NCI-H1436 treated with DMSO at 0.1 percent for 48 hours (cell line): ENCODE measurements at regions not wholly inside any gene's neighbourhood (a gene's known extent, or its start where the extent isn't known, plus 50 kb on each side); places are given as distances from the start of the nearest gene placed in this dataset.

Experiments used
- DNase-seq: peaks from one replicate; lab custom pipeline; 2025; lab: John Stamatoyannopoulos, UW

GRCh38 chr2:8086796-8087479 lies 594.9 kb upstream of the ID2 start:
- DNase-seq: no peak

GRCh38 chr2:8087480-8087840 lies 594.4 kb upstream of the ID2 start:
- no peak for DNase-seq

DNA sequence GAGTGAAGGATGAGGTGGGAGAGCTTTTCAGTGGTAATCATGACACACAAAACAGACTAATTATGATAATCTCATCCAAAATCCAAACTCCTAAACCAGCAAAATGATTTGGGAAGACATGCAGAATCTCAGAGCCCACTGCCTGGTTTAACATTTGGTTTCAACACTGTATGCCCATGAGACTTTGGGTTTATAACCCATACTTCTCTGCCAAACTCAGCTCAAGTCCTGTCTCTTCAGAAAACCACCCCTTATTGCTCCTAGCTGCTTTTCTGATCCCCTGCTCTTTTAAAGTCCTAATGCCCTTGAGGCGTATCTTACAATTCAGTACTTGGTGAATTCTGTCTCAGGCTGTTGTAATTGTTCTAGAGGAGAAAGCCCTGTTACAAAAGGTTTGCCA lies 593.0 kb upstream of the ID2 start:
- DNase-seq: no peak

DNA sequence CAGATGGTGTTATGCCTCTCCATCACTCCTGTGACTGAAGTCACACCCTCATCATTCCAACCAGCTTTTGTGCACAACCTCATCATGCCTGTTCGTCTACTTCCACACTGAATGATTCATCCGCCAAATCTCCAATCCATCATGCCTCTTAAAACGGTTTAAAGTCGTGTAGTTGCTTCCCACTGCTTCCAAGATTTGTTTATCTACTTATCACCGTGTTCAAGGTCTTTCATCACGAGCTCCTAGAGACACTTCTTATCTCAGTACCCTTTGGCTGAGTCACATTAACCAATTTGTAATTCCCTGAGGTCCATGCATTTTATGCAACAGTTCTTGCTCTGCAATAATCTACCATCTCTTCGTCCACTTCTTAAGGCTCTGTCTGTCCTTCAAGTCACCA lies 592.3 kb upstream of the ID2 start:
- no peak for DNase-seq

DNA sequence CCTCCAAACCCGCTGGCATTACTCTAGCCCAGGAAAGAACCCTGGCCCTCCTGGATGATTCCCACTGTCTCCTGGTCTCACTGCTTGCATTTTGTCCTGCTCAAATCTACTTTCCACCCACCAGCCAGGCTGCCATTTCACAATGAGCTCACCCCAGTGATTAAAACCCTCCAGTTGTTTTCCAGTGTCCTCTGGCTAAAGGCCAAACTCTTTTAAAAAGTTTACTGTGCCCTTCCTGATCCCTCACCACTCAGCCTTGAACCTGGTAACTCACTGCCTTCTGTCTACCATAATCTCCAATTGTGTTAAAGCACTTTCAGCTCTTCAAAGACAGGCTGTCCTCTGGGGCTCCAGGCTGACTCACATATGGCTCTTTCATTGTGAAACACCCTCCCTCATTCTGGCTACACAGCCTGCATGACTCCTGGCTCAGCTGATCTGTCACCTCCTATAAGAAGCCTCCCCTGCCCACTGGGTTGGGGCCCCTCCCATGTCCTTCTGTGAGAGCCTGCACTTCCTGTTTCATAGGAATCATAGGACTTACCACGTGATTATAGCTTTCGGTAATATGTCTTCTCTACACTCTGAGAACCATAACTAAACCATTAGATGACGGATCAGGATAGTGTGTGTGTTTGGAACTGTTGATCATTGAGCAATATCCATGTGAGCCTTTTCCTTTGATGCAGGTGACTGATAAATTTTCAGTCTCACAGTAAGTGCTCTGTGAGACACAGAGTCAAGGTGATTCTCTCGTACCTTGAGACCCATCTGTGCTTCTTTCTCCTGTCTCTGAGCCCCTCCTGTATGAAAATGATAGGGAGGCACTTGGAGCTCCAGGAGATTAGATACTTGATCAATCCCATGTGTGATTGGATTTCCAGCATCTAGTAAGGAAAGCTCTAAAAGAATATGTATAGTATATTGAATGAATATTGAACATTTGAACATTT lies 590.8 kb upstream of the ID2 start:
- DNase-seq: peak; percentile 36

- no peak for DNase-seq
These were observed 587.3 kb upstream of the ID2 start for GRCh38 chr2:8094526-8094925.

- no peak for DNase-seq
These were observed 585.9 kb upstream of the ID2 start for GRCh38 chr2:8095978-8096377.

DNA sequence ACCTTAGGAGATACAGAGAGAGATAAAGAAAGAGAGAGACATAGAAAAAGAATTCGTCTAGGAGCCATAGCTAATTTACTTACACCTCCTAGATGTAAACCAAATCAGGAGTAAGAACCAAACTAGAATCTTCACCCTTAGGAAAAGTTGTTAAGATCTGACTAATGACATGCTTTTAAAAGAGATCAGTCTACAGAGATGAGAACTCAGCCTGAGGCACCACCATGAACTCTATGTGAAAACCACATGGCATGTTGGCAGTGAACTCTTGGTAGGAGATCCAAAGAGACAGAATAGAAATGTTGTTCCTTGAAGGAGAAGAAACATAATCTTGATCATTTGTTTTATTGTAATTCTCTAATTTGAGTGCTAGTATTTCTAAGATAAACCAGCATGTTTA lies 585.4 kb upstream of the ID2 start:
- DNase-seq: no peak

- no peak for DNase-seq
These were observed 583.2 kb upstream of the ID2 start for GRCh38 chr2:8098476-8099266.

DNA sequence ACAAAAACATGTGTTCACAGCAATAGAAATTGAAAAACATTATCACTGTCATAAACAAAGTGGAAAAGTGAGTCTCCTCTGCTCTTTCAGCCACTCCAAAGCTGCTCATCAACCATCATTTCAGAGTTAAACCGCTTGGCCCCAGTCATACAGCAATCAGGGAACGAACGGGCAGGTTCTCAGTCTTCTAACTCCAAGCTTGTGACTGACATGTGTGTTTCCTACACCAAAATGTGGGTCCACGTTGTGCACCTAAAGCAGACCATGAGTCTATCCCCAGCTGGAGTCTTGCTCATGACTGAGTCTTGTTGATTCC lies 582.6 kb upstream of the ID2 start:
- DNase-seq: no peak

- DNase-seq: no peak
These were observed 580.1 kb upstream of the ID2 start for GRCh38 chr2:8101614-8102277.

GRCh38 chr2:8102470-8102869 lies 579.4 kb upstream of the ID2 start:
- DNase-seq: no peak

DNA sequence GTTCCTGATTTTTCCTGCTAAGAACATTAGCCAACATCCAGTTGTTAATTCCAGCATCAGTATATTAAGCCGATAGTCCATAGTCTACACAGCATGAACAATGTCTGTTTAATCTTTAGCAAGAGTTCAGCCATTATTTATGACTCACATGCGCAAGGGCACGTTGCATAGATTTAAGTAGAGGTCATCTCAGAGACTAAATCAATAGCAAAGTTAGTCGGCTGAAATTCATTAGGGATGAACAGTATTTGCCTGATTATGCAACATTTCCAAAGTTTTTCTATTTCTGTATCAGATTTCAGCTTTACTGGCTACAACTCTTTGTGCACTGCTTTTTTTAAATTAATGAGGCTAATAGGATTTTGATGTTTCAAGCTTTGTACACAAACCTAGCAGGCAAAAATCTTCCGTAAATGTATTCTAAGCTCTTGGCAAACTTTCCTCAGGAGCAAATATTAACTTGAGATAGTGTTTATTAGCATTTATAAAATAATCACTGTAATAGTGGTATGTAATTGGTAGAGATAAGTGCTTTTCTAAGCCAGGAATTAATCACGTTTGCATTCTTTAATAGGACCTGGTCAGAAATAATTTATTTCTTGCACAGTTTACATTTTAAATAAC lies 578.7 kb upstream of the ID2 start:
- DNase-seq: no peak

- DNase-seq: no peak
These were observed 574.7 kb upstream of the ID2 start for GRCh38 chr2:8107150-8107549.

DNA sequence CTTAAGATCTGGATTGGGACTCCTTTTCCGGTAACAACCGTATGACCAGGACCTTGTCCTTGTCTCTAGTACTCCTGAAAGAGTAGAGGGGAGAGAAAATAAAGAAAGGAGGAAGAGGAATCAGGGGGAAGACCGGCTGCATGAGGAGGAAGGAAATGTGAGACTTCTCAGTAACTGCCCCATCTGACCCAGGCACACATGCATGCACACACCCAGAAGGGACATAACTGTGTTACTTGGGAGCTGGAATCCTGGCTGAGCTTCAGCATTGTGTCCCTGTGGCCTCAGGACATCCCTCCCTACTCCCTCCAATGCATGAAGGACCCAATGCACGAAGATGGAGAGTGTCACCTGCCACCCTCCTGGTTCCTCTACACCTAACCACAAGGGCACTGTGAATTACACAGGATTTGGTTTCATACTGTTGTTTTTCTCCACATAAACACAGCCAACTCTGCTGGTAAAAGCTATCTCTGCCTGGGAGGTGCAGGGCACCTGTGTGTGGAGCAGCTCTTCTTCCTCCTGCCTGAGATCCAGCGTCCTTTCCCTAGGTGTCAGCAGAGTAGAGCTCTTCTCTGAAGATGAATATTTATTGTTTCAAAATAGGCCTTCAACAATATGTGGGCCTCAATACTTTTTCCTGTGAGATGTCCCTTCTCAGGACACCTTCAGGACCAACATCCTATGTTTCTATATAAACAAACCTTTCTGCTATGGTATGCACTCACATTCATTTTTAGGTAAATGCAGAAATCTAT lies 574.1 kb upstream of the ID2 start:
- DNase-seq: no peak

GRCh38 chr2:8110716-8111115 lies 571.1 kb upstream of the ID2 start:
- no peak for DNase-seq

- no peak for DNase-seq
These were observed 570.7 kb upstream of the ID2 start for GRCh38 chr2:8111193-8111592.

- no peak for DNase-seq
These were observed 566.4 kb upstream of the ID2 start for GRCh38 chr2:8115456-8115855.

DNA sequence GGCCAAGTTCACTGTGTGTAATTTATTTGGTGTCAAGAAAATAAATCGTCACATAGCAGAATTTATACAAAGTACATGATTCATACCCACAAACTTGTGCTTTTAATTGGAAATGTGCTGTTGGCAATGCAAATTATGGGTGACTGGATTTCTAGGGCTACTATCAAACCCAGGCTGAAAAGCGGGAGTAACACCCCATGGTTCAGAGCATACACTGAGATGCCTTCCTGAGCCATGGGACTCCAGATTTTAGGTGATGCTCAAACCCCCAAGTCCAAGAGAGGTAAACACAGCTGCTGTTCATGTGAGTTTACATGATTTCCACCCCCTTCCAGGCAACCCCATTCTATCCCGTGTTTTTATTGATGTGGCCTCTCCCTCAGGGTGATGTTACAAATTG lies 565.9 kb upstream of the ID2 start:
- no peak for DNase-seq

- DNase-seq: no peak
These were observed 565.2 kb upstream of the ID2 start for GRCh38 chr2:8116661-8117060.
